ENCODE measurements at regions not wholly inside any gene's neighbourhood (a gene's known extent, or its start where the extent isn't known, plus 50 kb on each side); places are given as distances from the start of the nearest gene placed in this dataset.

GRCh38 chr11:79525257-79525656 is 84.4 kb upstream of the TENM4 start:
- no peak for ATAC-seq
- TF ChIP-seq CBX8 (IDR thresholded peaks at IDR 0.05) (no peak), EHF (CRISPR knock-in tag; IDR thresholded peaks at IDR 0.05) (no peak), HOXA7 (CRISPR knock-in tag; IDR thresholded peaks at IDR 0.05) (no peak), PHF8 (IDR thresholded peaks at IDR 0.05; ENCODE audit: borderline replicate concordance, low read depth) (no peak), MAFK (IDR thresholded peaks at IDR 0.05; ENCODE audit: partially characterized antibody) (no peak), KDM1A (IDR thresholded peaks at IDR 0.05; ENCODE audit: low read depth) (no peak)

GRCh38 chr11:79522626-79523025 is 81.8 kb upstream of the TENM4 start:
- POLR2A ChIA-PET, result no interaction called here

More at GRCh38 chr11:79525257-79525656, 84.4 kb upstream of the TENM4 start:
- Histone ChIP-seq H3K4me2 (no peak overlapping the region), H3K9me3 (0 out of 3 replicates have a peak, but pooled peaks cover 4% of the 10 kb centered on the region), H3K27ac (no peak overlapping the region), H3K4me3 (no peak overlapping the region), H3K4me1 (no peaks in the 10 kb centered on the region)
- CTCF ChIA-PET, result interaction anchor here (0.6 kb wide), 1 partner anchor 80 kb away, joined by 3 read pairs; no protein-coding TSS in a partner anchor
- POLR2A ChIA-PET, result no interaction called here
- DNase-seq (ENCODE audit: low read depth in 1 of 2, low spot score in 1 of 2) (no peak), FAIRE-seq (no peak)

GRCh38 chr11:79520086-79520485 is 79.3 kb upstream of the TENM4 start:
- no peaks in the 10 kb centered on the region for H3K4me1 ChIP-seq
- POLR2A ChIA-PET, result no interaction called here
- H3K4me2 ChIP-seq, result no peak overlapping the region
- DNase-seq (ENCODE audit: low read depth in 1 of 2, low spot score in 1 of 2) (no peak), FAIRE-seq (no peak), ATAC-seq (no peak)
- no peak overlapping the region for H3K27ac ChIP-seq
- no peak overlapping the region for H3K4me3 ChIP-seq
- 9% methylated on average over 4 of the region's 5 CpGs for WGBS (ENCODE audit: missing lambda C conversion rate)
- CTCF ChIA-PET, result no interaction called here
- H3K9me3 ChIP-seq, result 0 out of 3 replicates have a peak, but pooled peaks cover 4% of the 10 kb centered on the region
- TF ChIP-seq E2F6 (IDR thresholded peaks at IDR 0.05; ENCODE audit: borderline replicate concordance, low read depth) (no peak), SMC3 (IDR thresholded peaks at IDR 0.05) (no peak), CHD2 (IDR thresholded peaks at IDR 0.05; ENCODE audit: low read length, partially characterized antibody) (no peak), USF2 (IDR thresholded peaks at IDR 0.05) (no peak), SREBF2 (IDR thresholded peaks at IDR 0.05) (no peak), PHF8 (IDR thresholded peaks at IDR 0.05; ENCODE audit: borderline replicate concordance, low read depth) (no peak), HMGXB4 (CRISPR knock-in tag; IDR thresholded peaks at IDR 0.05; ENCODE audit: borderline replicate concordance) (no peak), JUN (IDR thresholded peaks at IDR 0.05) (no peak), MAFK (IDR thresholded peaks at IDR 0.05; ENCODE audit: partially characterized antibody) (no peak), HOXA7 (CRISPR knock-in tag; IDR thresholded peaks at IDR 0.05) (no peak), KDM5A (IDR thresholded peaks at IDR 0.05) (no peak)

More at GRCh38 chr11:79522626-79523025, 81.8 kb upstream of the TENM4 start:
- Histone ChIP-seq H3K27ac (no peak overlapping the region), H3K4me3 (no peak overlapping the region), H3K4me2 (no peak overlapping the region), H3K9me3 (0 out of 3 replicates have a peak, but pooled peaks cover 4% of the 10 kb centered on the region), H3K4me1 (no peaks in the 10 kb centered on the region)
- DNase-seq (ENCODE audit: low read depth in 1 of 2, low spot score in 1 of 2) (no peak), FAIRE-seq (no peak), ATAC-seq (no peak)
- TF ChIP-seq EHF (CRISPR knock-in tag; IDR thresholded peaks at IDR 0.05) (no peak), BCL3 (IDR thresholded peaks at IDR 0.05) (no peak), ZFP36 (IDR thresholded peaks at IDR 0.05; ENCODE audit: borderline replicate concordance, partially characterized antibody) (no peak), FOSL2 (IDR thresholded peaks at IDR 0.05) (no peak), FOSL2 (CRISPR knock-in tag; IDR thresholded peaks at IDR 0.05) (no peak), NPAS2 (CRISPR knock-in tag; IDR thresholded peaks at IDR 0.05; ENCODE audit: borderline replicate concordance) (no peak), BHLHE40 (IDR thresholded peaks at IDR 0.05; ENCODE audit: low read depth, low read length) (no peak), ZNF302 (CRISPR knock-in tag; IDR thresholded peaks at IDR 0.05) (no peak), ATOH8 (CRISPR knock-in tag; IDR thresholded peaks at IDR 0.05; ENCODE audit: low read depth) (no peak), TP53 (CRISPR knock-in tag; IDR thresholded peaks at IDR 0.05) (no peak), NR3C1 (IDR thresholded peaks at IDR 0.05) (no peak), USF2 (IDR thresholded peaks at IDR 0.05) (no peak), CHD2 (IDR thresholded peaks at IDR 0.05; ENCODE audit: low read length, partially characterized antibody) (no peak), NFE2L2 (conservative IDR thresholded peaks at IDR 0.05; ENCODE audit: low read length) (no peak), ELK1 (IDR thresholded peaks at IDR 0.05; ENCODE audit: low read depth, low read length) (no peak)
- CTCF ChIA-PET, result no interaction called here
- WGBS (ENCODE audit: missing lambda C conversion rate), result 4% methylated on average over 1 of the region's 1 CpG
